ENCODE measurements at regions not wholly inside any gene's neighbourhood (a gene's known extent, or its start where the extent isn't known, plus 50 kb on each side); places are given as distances from the start of the nearest gene placed in this dataset.
A peak's percentile ranks its signal among the peaks of the same experiment; 100 is the strongest.

DNA sequence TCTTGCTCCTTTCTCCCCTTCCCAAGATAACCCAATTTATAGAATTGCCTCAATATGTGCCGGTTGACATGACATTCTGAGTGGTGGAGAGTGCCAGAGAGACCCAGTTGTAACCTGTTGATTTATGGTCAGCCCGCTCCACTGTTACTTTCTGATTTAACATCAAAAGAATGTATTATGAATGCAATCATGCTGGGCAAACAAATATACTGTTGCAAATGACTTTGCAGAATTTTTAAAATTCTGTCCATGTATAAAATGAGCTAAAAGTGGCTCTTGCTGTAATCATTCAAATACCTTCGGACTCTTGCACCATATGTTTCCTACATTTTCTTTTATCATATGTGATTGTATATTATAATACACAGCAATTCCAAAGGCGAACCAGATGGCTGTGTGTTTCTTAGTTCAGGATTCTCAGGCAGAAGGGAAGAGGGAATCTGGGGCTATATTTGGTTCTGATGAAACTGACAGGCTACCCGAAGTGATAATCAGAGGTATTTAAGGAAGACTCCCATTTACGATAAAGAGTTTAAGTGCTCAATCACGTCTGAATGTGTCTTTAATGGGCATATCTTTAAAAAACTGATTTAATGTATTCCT is 131.7 kb downstream of the CLCN4 start:
- Histone ChIP-seq H3K79me1 (replicated peaks; ENCODE audit: low read length, poor library complexity, severe bottlenecking) (no peaks in the 10 kb centered on the region), H4K91ac (ENCODE audit: low read length) (no peak overlapping the region), H2AFZ (ENCODE audit: low read depth, low read length) (no peak overlapping the region), H3K27ac (ENCODE audit: low read length, poor library complexity, severe bottlenecking) (no peak overlapping the region), H2BK120ac (ENCODE audit: low read depth, low read length) (no peak overlapping the region), H3K23ac (ENCODE audit: low read length in 2 of 2) (no peak overlapping the region), H3K4me2 (ENCODE audit: low read length, poor library complexity, severe bottlenecking) (no peak overlapping the region), H2AK5ac (ENCODE audit: low read length, severe bottlenecking) (no peak overlapping the region), H2BK15ac (ENCODE audit: low read depth, poor library complexity, severe bottlenecking) (no peak overlapping the region), H3K27me3 (ENCODE audit: control insufficient read depth in 1 of 2, insufficient read depth in 1 of 2, low read length in 2 of 2) (peaks cover 0 to 5% of the 10 kb centered on the region in 2 experiments), H4K8ac (ENCODE audit: low read length) (no peak overlapping the region), H3K18ac (ENCODE audit: low read depth in 1 of 2, low read length in 2 of 2) (no peak overlapping the region), H3K36me3 (ENCODE audit: control insufficient read depth in 1 of 2, insufficient read depth in 2 of 2, low read depth in 1 of 2, low read length in 2 of 2) (no peaks in the 10 kb centered on the region), H2BK12ac (ENCODE audit: low read length in 2 of 2) (no peak overlapping the region), H3K9me3 (ENCODE audit: control insufficient read depth, low read length) (no peaks in the 10 kb centered on the region), H3K14ac (ENCODE audit: low read length in 2 of 2) (no peak overlapping the region), H3K4ac (ENCODE audit: low read depth in 1 of 2, low read length in 2 of 2) (no peak overlapping the region), H3K9ac (ENCODE audit: low read length) (no peak overlapping the region), H3K4me1 (ENCODE audit: control insufficient read depth, insufficient read depth, low read depth, low read length) (no peaks in the 10 kb centered on the region), H2BK5ac (ENCODE audit: low read depth, low read length, poor library complexity, severe bottlenecking) (no peak overlapping the region), H3K4me3 (ENCODE audit: insufficient read depth in 1 of 2, low read depth in 1 of 2, low read length in 2 of 2) (no peak overlapping the region)
- 91% methylated on average over 5 of the region's 7 CpGs for WGBS
- DNase-seq, result no peak

DNA sequence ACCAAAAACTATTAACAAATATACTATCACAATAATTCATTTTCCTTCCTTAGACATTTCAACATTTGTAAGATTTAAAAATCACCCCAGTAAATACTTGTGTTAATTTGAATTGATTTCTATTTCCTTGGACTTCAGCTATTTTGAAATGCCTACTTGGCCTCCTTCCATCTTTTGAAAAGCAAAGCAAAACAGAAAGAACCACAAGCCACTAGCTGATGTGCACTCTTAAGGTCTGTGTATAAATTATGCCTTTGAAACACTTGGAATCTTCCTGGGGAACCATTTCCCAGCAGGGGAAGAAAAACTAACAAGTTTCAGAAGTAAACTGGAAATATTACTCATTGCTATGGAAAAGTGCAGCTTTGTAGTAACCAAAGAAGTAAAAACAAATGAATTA is 139.8 kb downstream of the CLCN4 start:
- Histone ChIP-seq H3K4me1 (ENCODE audit: control insufficient read depth, insufficient read depth, low read depth, low read length) (no peaks in the 10 kb centered on the region), H2AFZ (ENCODE audit: low read depth, low read length) (no peak overlapping the region), H3K4me2 (ENCODE audit: low read length, poor library complexity, severe bottlenecking) (no peak overlapping the region), H2AK5ac (ENCODE audit: low read length, severe bottlenecking) (no peak overlapping the region), H3K4ac (ENCODE audit: low read depth in 1 of 2, low read length in 2 of 2) (no peak overlapping the region), H2BK120ac (ENCODE audit: low read depth, low read length) (no peak overlapping the region), H3K9me3 (ENCODE audit: control insufficient read depth, low read length) (peaks cover 8% of the 10 kb centered on the region), H3K14ac (ENCODE audit: low read length in 2 of 2) (no peak overlapping the region), H4K8ac (ENCODE audit: low read length) (no peak overlapping the region), H3K27me3 (ENCODE audit: control insufficient read depth in 1 of 2, insufficient read depth in 1 of 2, low read length in 2 of 2) (no peaks in the 10 kb centered on the region), H3K23ac (ENCODE audit: low read length in 2 of 2) (no peak overlapping the region), H3K18ac (ENCODE audit: low read depth in 1 of 2, low read length in 2 of 2) (no peak overlapping the region), H4K91ac (ENCODE audit: low read length) (no peak overlapping the region), H3K9ac (ENCODE audit: low read length) (no peak overlapping the region), H2BK12ac (ENCODE audit: low read length in 2 of 2) (no peak overlapping the region), H3K27ac (ENCODE audit: low read length, poor library complexity, severe bottlenecking) (no peak overlapping the region), H2BK15ac (ENCODE audit: low read depth, poor library complexity, severe bottlenecking) (no peak overlapping the region), H3K36me3 (ENCODE audit: control insufficient read depth in 1 of 2, insufficient read depth in 2 of 2, low read depth in 1 of 2, low read length in 2 of 2) (no peaks in the 10 kb centered on the region), H3K4me3 (ENCODE audit: insufficient read depth in 1 of 2, low read depth in 1 of 2, low read length in 2 of 2) (no peak overlapping the region), H3K79me1 (replicated peaks; ENCODE audit: low read length, poor library complexity, severe bottlenecking) (no peaks in the 10 kb centered on the region), H2BK5ac (ENCODE audit: low read depth, low read length, poor library complexity, severe bottlenecking) (no peak overlapping the region)
- peak; percentile 79 for DNase-seq

DNA sequence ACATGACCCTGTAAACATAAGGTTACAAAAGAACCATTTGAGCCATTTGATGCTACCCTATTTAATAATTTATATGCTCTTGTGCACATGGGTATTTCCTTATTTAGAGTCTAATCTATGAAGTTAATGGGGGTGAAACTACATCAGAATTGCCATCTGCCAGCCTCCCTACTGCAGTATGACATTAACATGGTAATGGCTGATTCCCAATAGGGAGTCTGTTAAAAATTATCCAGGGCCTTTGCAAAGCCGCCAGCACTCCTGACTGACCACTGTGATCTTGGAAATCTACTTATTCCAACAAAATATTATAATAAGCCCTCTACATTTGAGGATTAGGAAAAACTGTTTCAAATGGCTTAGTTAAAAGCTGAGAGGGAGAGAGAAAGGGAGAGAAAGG is 153.7 kb downstream of the CLCN4 start:
- Histone ChIP-seq H3K23ac (ENCODE audit: low read length in 2 of 2) (no peak overlapping the region), H2BK12ac (ENCODE audit: low read length in 2 of 2) (no peak overlapping the region), H2BK5ac (ENCODE audit: low read depth, low read length, poor library complexity, severe bottlenecking) (no peak overlapping the region), H3K4me1 (ENCODE audit: control insufficient read depth, insufficient read depth, low read depth, low read length) (no peaks in the 10 kb centered on the region), H3K79me1 (replicated peaks; ENCODE audit: low read length, poor library complexity, severe bottlenecking) (no peaks in the 10 kb centered on the region), H2BK120ac (ENCODE audit: low read depth, low read length) (no peak overlapping the region), H3K9me3 (ENCODE audit: control insufficient read depth, low read length) (no peaks in the 10 kb centered on the region), H4K8ac (ENCODE audit: low read length) (no peak overlapping the region), H2AFZ (ENCODE audit: low read depth, low read length) (no peak overlapping the region), H3K4me3 (ENCODE audit: insufficient read depth in 1 of 2, low read depth in 1 of 2, low read length in 2 of 2) (no peak overlapping the region), H4K91ac (ENCODE audit: low read length) (no peak overlapping the region), H3K4ac (ENCODE audit: low read depth in 1 of 2, low read length in 2 of 2) (no peak overlapping the region), H2BK15ac (ENCODE audit: low read depth, poor library complexity, severe bottlenecking) (no peak overlapping the region), H3K4me2 (ENCODE audit: low read length, poor library complexity, severe bottlenecking) (no peak overlapping the region), H3K14ac (ENCODE audit: low read length in 2 of 2) (no peak overlapping the region), H3K36me3 (ENCODE audit: control insufficient read depth in 1 of 2, insufficient read depth in 2 of 2, low read depth in 1 of 2, low read length in 2 of 2) (no peaks in the 10 kb centered on the region), H3K18ac (ENCODE audit: low read depth in 1 of 2, low read length in 2 of 2) (no peak overlapping the region), H3K27me3 (ENCODE audit: control insufficient read depth in 1 of 2, insufficient read depth in 1 of 2, low read length in 2 of 2) (no peaks in the 10 kb centered on the region), H3K9ac (ENCODE audit: low read length) (no peak overlapping the region), H3K27ac (ENCODE audit: low read length, poor library complexity, severe bottlenecking) (peak overlapping the region; percentile 49), H2AK5ac (ENCODE audit: low read length, severe bottlenecking) (no peak overlapping the region)
- no CpG with 5 or more reads among the region's 1 CpG for WGBS
- no peak for DNase-seq

DNA sequence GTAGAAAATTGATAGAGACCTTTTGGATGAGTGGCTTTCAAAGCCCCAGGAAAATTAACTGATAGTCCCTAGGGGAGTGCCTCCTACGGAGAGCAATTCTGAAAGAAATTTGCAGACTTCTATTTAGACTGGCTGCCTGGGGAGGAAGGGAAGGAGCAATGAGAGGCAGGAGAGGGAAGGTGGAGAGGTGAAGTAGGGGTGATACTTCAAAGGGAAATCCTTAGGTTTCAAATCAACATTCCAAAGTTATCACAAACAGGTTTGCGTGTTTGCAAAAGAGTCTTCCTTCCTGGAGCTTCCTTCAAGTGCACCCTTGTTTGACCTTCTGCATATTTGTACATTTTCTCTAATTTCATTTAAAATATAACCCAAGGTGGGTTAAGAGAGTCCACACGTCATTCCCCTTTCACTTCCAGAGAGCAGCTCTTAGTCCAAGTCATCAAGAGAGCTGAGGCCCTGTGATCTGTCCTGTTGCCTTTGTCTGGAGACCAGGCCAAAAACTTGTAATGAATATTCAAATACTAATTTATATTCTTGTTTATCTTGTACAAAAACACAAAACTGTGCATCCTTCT is 157.8 kb downstream of the CLCN4 start:
- DNase-seq, result no peak
- Histone ChIP-seq H2AFZ (ENCODE audit: low read depth, low read length) (no peak overlapping the region), H3K18ac (ENCODE audit: low read depth in 1 of 2, low read length in 2 of 2) (no peak overlapping the region), H2BK12ac (ENCODE audit: low read length in 2 of 2) (no peak overlapping the region), H3K27ac (ENCODE audit: low read length, poor library complexity, severe bottlenecking) (no peak overlapping the region), H4K8ac (ENCODE audit: low read length) (no peak overlapping the region), H2BK15ac (ENCODE audit: low read depth, poor library complexity, severe bottlenecking) (no peak overlapping the region), H3K4me1 (ENCODE audit: control insufficient read depth, insufficient read depth, low read depth, low read length) (no peaks in the 10 kb centered on the region), H2BK120ac (ENCODE audit: low read depth, low read length) (no peak overlapping the region), H3K9me3 (ENCODE audit: control insufficient read depth, low read length) (no peaks in the 10 kb centered on the region), H3K79me1 (replicated peaks; ENCODE audit: low read length, poor library complexity, severe bottlenecking) (no peaks in the 10 kb centered on the region), H3K4ac (ENCODE audit: low read depth in 1 of 2, low read length in 2 of 2) (no peak overlapping the region), H3K36me3 (ENCODE audit: control insufficient read depth in 1 of 2, insufficient read depth in 2 of 2, low read depth in 1 of 2, low read length in 2 of 2) (no peaks in the 10 kb centered on the region), H3K23ac (ENCODE audit: low read length in 2 of 2) (no peak overlapping the region), H3K4me2 (ENCODE audit: low read length, poor library complexity, severe bottlenecking) (no peak overlapping the region), H3K14ac (ENCODE audit: low read length in 2 of 2) (no peak overlapping the region), H2AK5ac (ENCODE audit: low read length, severe bottlenecking) (no peak overlapping the region), H3K27me3 (ENCODE audit: control insufficient read depth in 1 of 2, insufficient read depth in 1 of 2, low read length in 2 of 2) (no peaks in the 10 kb centered on the region), H2BK5ac (ENCODE audit: low read depth, low read length, poor library complexity, severe bottlenecking) (no peak overlapping the region), H4K91ac (ENCODE audit: low read length) (no peak overlapping the region), H3K9ac (ENCODE audit: low read length) (no peak overlapping the region), H3K4me3 (ENCODE audit: insufficient read depth in 1 of 2, low read depth in 1 of 2, low read length in 2 of 2) (no peak overlapping the region)
- WGBS, result 69% methylated on average over 2 of the region's 3 CpGs
